ENCODE measurements at regions not wholly inside any gene's neighbourhood (a gene's known extent, or its start where the extent isn't known, plus 50 kb on each side); places are given as distances from the start of the nearest gene placed in this dataset.

DNA sequence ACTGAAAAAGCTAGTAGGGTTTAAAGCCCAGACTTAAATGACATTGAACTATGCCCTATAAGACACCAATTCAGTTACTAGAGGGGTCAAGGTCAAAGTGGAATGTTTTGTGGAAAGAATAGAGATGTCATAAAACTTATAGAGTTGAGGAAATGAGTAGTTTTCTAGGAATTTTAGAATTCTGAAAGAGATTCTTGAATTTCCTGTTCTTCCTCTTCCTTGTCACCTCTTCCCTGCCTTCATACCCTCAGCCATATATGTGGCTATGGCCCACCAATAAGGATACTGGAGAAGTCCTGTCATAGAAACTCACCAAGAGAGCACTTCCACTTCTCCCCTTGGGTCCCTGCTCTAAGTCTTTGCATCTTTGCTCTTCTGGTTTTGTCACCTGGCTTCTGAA lies 104.9 kb upstream of the TGFBR2 start:
- no peak for DNase-seq (ENCODE audit: low read depth)
- no peak for TF ChIP-seq CTCF (IDR thresholded peaks at IDR 0.05; ENCODE audit: insufficient read depth, low read length, poor library complexity, severe bottlenecking)
- no peak overlapping the region for H3K4me3 ChIP-seq (ENCODE audit: low read depth, low read length)
- H3K36me3 ChIP-seq (ENCODE audit: control insufficient read depth, insufficient read depth, low read length): no peaks in the 10 kb centered on the region
- no peaks in the 10 kb centered on the region for H3K27me3 ChIP-seq (ENCODE audit: control insufficient read depth, insufficient read depth, low read length)

DNA sequence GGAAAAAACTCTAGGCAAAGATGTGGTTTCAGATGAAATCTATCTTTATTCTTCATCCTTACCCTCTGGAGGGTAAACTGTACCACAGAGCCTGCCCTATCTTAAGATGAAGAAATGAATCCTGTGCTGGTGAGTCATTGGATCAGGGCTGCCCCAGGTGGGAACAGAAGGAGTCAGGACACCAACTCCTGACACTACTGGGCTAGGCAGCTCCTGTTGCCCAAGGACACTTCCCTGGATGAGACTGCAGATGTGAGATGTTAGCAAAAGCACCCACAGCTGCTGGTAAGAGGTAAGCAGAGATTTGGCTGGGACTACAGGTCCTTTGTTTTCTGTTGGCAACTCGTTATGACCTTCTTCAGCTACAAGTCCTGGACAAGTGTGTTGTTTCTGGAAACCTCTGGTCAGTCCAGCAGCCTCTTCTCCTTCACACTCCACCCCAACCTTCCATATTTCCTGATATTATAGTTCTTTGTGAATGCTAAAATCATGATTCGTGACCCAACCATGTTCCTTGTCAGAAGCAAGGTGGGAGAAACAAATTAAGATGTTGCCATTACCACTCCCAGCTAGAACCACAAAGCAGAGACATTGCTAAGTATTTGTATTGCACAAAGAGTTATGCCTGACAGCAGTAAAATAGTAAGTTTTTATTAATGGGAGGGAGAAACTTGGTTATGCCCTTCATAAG lies 104.2 kb upstream of the TGFBR2 start:
- no peak for TF ChIP-seq CTCF (IDR thresholded peaks at IDR 0.05; ENCODE audit: insufficient read depth, low read length, poor library complexity, severe bottlenecking)
- DNase-seq (ENCODE audit: low read depth): no peak
- H3K36me3 ChIP-seq (ENCODE audit: control insufficient read depth, insufficient read depth, low read length): no peaks in the 10 kb centered on the region
- no peak overlapping the region for H3K4me3 ChIP-seq (ENCODE audit: low read depth, low read length)
- H3K27me3 ChIP-seq (ENCODE audit: control insufficient read depth, insufficient read depth, low read length): no peaks in the 10 kb centered on the region

- TF ChIP-seq CTCF (IDR thresholded peaks at IDR 0.05; ENCODE audit: insufficient read depth, low read length, poor library complexity, severe bottlenecking): no peak
- DNase-seq (ENCODE audit: low read depth): no peak
Measured at GRCh38 chr3:30502742-30503073, 103.7 kb upstream of the TGFBR2 start.

DNA sequence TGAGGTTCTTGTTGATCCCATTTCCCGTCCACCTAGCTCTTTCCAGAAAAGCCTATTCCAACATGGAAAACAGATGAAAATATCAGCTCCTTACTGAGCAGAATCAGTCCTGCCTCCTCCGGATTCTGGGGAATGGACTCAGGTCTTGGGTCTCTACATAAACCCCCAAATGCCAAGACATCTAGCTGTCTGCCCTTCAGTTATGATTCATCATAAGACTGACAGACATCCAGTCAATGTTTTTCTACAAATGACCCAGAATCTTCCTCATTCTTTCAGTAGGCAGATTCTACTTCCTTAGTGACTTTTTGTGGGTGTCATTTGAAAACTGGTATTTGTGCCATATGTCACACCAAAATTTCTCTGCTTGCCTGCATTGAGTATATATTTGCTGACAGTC lies 103.0 kb upstream of the TGFBR2 start:
- Histone ChIP-seq H3K36me3 (ENCODE audit: control insufficient read depth, insufficient read depth, low read length) (no peaks in the 10 kb centered on the region), H3K27me3 (ENCODE audit: control insufficient read depth, insufficient read depth, low read length) (no peaks in the 10 kb centered on the region), H3K4me3 (ENCODE audit: low read depth, low read length) (no peak overlapping the region)
- DNase-seq (ENCODE audit: low read depth): no peak
- no peak for TF ChIP-seq CTCF (IDR thresholded peaks at IDR 0.05; ENCODE audit: insufficient read depth, low read length, poor library complexity, severe bottlenecking)

More at GRCh38 chr3:30502742-30503073, 103.7 kb upstream of the TGFBR2 start:
- no peak overlapping the region for H3K4me3 ChIP-seq (ENCODE audit: low read depth, low read length)
- no peaks in the 10 kb centered on the region for H3K36me3 ChIP-seq (ENCODE audit: control insufficient read depth, insufficient read depth, low read length)
- H3K27me3 ChIP-seq (ENCODE audit: control insufficient read depth, insufficient read depth, low read length): no peaks in the 10 kb centered on the region

DNA sequence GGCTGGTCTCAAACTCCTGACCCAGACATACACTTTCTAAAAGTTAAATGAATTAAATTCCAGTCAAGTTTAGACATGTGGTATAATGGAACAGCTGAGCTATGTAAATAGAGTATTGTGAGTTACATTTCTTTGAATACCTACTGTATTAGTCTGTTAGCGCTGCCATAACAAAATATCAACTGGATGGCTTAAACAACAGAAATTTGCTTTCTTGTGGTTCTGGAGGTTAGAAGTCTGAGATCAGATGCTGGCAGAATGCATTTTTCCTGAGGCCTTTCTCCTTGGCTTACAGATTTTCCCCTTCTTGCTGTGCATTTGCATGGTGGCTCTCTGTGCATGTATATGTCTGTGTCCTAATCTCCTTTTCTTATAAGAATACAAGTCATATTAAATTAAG lies 101.5 kb upstream of the TGFBR2 start:
- H3K4me3 ChIP-seq (ENCODE audit: low read depth, low read length): no peak overlapping the region
- TF ChIP-seq CTCF (IDR thresholded peaks at IDR 0.05; ENCODE audit: insufficient read depth, low read length, poor library complexity, severe bottlenecking): no peak
- H3K36me3 ChIP-seq (ENCODE audit: control insufficient read depth, insufficient read depth, low read length): no peaks in the 10 kb centered on the region
- H3K27me3 ChIP-seq (ENCODE audit: control insufficient read depth, insufficient read depth, low read length): no peaks in the 10 kb centered on the region
- DNase-seq (ENCODE audit: low read depth): no peak

DNA sequence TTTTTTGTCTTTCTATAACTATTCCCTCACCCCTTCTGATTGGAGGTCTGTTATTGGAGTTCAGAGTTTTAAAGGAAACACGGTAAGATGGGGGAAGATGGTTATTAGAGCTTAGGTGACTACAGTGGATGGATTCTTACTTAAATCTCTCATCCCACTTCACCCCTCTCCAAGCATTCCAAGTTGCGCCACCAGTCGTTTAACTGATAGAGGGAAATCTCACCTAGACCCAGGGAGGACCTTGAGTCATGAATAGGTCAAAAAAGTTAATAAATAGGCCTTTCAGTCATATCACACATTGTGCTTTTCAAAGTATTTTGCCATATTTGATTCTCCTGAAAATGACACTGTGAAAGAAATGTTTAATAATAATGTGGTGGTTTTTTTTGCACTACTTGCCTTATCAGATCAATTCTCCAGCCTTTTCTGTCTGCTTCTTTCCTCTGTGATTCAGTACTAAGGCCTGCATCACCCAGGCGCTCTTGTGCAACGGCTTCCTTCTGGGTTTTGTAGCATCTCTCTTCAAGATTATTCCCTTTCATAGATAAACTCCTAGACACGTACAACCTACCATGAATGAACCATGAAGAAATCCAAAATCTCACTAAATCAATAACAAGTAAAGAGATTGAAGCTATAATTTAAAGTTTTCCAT lies 100.4 kb upstream of the TGFBR2 start:
- no peak for TF ChIP-seq CTCF (IDR thresholded peaks at IDR 0.05; ENCODE audit: insufficient read depth, low read length, poor library complexity, severe bottlenecking)
- Histone ChIP-seq H3K36me3 (ENCODE audit: control insufficient read depth, insufficient read depth, low read length) (no peaks in the 10 kb centered on the region), H3K4me3 (ENCODE audit: low read depth, low read length) (no peak overlapping the region), H3K27me3 (ENCODE audit: control insufficient read depth, insufficient read depth, low read length) (no peaks in the 10 kb centered on the region)
- DNase-seq (ENCODE audit: low read depth): no peak
